GM12878 (cell line): ENCODE measurements at regions not wholly inside any gene's neighbourhood (a gene's known extent, or its start where the extent isn't known, plus 50 kb on each side); places are given as distances from the start of the nearest gene placed in this dataset.

Experiments used
- ATAC-seq: fragments of 200-7000 bp; cut with Tn5 transposase; 3 replicates; pipeline ENCODE4 v1.9.1; 2020; ENCODE audit warnings: mild to moderate bottlenecking, moderate library complexity
- BruUV-seq: library from RNA; stranded (reverse); fragments of 400-500 nt; replicated peaks from 2 replicates; lab custom pipeline; 2021; lab: Mats Ljungman, UMichigan
- CTCF ChIA-PET: fragments of 300-600 bp; sonication (Branson Sonifier 250); formaldehyde crosslinking; extraction: SDS; loops from one replicate; lab custom pipeline; 2021; ENCODE audit warnings: inconsistent platforms; lab: Yijun Ruan, JAX
- POLR2A ChIA-PET: fragments of 350-600 bp; formaldehyde crosslinking; extraction: SDS; loops from one replicate; lab custom pipeline; 2021; ENCODE audit warnings: inconsistent platforms; lab: Charles Lee
- RAD21 ChIA-PET: fragments of 300-600 bp; sonication (Branson Sonifier 250); formaldehyde crosslinking; loops from one replicate; lab custom pipeline; 2023; ENCODE audit warnings: antibody characterized with exemption; ENCODE audit not compliant: unreplicated experiment; lab: Charles Lee
- SMC1A ChIA-PET: fragments of 300-600 bp; sonication (Branson Sonifier 250); formaldehyde crosslinking; loops from one replicate; lab custom pipeline; 2023; ENCODE audit not compliant: unreplicated experiment, uncharacterized antibody; lab: Charles Lee
- DNase-seq: peaks from one replicate; pipeline ENCODE4 v3.0.0-alpha.2; 2011; ENCODE audit warnings: low read depth, low spot score
- FAIRE-seq: peaks from 3 replicates; lab custom pipeline; 2011; peaks lifted over from hg19 to GRCh38; lab: Jason Lieb, UNC
- H2AFZ ChIP-seq: 2 replicates; pipeline ENCODE4 v1.6.0; 2011; ENCODE audit warnings: low read depth, low read length, control low read depth; ENCODE audit not compliant: control insufficient read depth
- H3K27ac ChIP-seq: 2 replicates; pipeline ENCODE4 v1.5.1; 2011; ENCODE audit warnings: control low read depth; ENCODE audit not compliant: control insufficient read depth, insufficient read depth
- H3K27me3 ChIP-seq, 2 experiments: replicated peaks in 1 of 2; 2 replicates each; pipeline versions ENCODE4 v1.6.0 to v1.6.1; 2011; ENCODE audit warnings: low read length in 1 of 2; ENCODE audit not compliant: control insufficient read depth in 2 of 2, insufficient read depth in 2 of 2
- H3K36me3 ChIP-seq, 2 experiments: 2 replicates each; pipeline ENCODE4 v1.5.1; 2011; ENCODE audit warnings: low read length in 1 of 2; ENCODE audit not compliant: control insufficient read depth in 2 of 2, insufficient read depth in 2 of 2
- H3K4me1 ChIP-seq: 2 replicates; pipeline ENCODE4 v1.6.1; 2011; ENCODE audit warnings: mild to moderate bottlenecking, low read length, moderate library complexity, mixed read lengths; ENCODE audit not compliant: control insufficient read depth, insufficient read depth
- H3K4me2 ChIP-seq: 2 replicates; pipeline ENCODE4 v1.6.0; 2011; ENCODE audit warnings: control low read depth; ENCODE audit not compliant: control insufficient read depth, insufficient read depth
- H3K4me3 ChIP-seq: fragments of 200-600 bp; sonication (generic); 2 replicates; pipeline ENCODE4 v1.5.1; 2016
- H3K79me2 ChIP-seq: 2 replicates; pipeline ENCODE4 v1.6.0; 2011; ENCODE audit warnings: low read length; ENCODE audit not compliant: control insufficient read depth, insufficient read depth
- H3K9ac ChIP-seq: 2 replicates; pipeline ENCODE4 v1.8.0; 2011; ENCODE audit warnings: low read length, control low read depth, mixed read lengths; ENCODE audit not compliant: control insufficient read depth, insufficient read depth
- H3K9me3 ChIP-seq: replicated peaks from 3 replicates; pipeline ENCODE4 v1.5.1; 2011; ENCODE audit warnings: mild to moderate bottlenecking, low read length; ENCODE audit not compliant: control insufficient read depth, insufficient read depth
- H4K20me1 ChIP-seq: 2 replicates; pipeline ENCODE4 v1.6.0; 2011; ENCODE audit not compliant: control insufficient read depth, insufficient read depth
- FOXM1 ChIP-seq: IDR thresholded peaks from 2 replicates; pipeline ENCODE4 v1.6.1; 2012; ENCODE audit warnings: low read depth, mild to moderate bottlenecking, inconsistent platforms, low read length, moderate library complexity
- HDAC2 ChIP-seq: fragments of 200-600 bp; sonication (generic); IDR thresholded peaks from 2 replicates; pipeline ENCODE4 v1.6.1; 2017
- IRF4 ChIP-seq: IDR thresholded peaks from 2 replicates; pipeline ENCODE4 v1.6.1; 2011; ENCODE audit warnings: low read depth, low read length
- JUND ChIP-seq: IDR thresholded peaks from 2 replicates; pipeline ENCODE4 v1.6.1; 2012; ENCODE audit warnings: low read depth, mild to moderate bottlenecking, low read length, improper control_type of control experiment, moderate library complexity
- KAT2A ChIP-seq: conservative IDR thresholded peaks from 2 replicates; pipeline ENCODE4 v1.6.1; 2011; ENCODE audit warnings: low read depth, low read length; ENCODE audit not compliant: control insufficient read depth
- KLF5 ChIP-seq: fragments of 450-650 bp; IDR thresholded peaks from 2 replicates; pipeline ENCODE4 v1.6.1; 2014; ENCODE audit warnings: mild to moderate bottlenecking; ENCODE audit not compliant: partially characterized antibody
- NR2F1 ChIP-seq: fragments of 450-650 bp; conservative IDR thresholded peaks from 2 replicates; pipeline ENCODE4 v1.6.1; 2017; ENCODE audit warnings: mild to moderate bottlenecking
- SMAD5 ChIP-seq: IDR thresholded peaks from 2 replicates; pipeline ENCODE4 v1.6.1; 2016; ENCODE audit warnings: antibody characterized with exemption, low read depth
- SUPT20H ChIP-seq: IDR thresholded peaks from 2 replicates; pipeline ENCODE4 v1.6.1; 2011; ENCODE audit warnings: low read depth, mild to moderate bottlenecking, low read length, moderate library complexity, borderline replicate concordance; ENCODE audit not compliant: control insufficient read depth
- YBX1 ChIP-seq: fragments of 450-650 bp; IDR thresholded peaks from 2 replicates; pipeline ENCODE4 v1.6.1; 2016; ENCODE audit warnings: antibody characterized with exemption
- WGBS: methylation state at CpG from one replicate; pipeline ENCODE4 v1.1.6; 2016; ENCODE audit warnings: low lambda C conversion rate; ENCODE audit not compliant: insufficient replicate concordance, insufficient coverage; ENCODE audit errors: missing lambda C conversion rate; 5-methylcytosine and 5-hydroxymethylcytosine counted together
- in situ Hi-C: fragments of 300-500 bp; cut with MboI; formaldehyde crosslinking; loops from 9 replicates; pipeline ENCODE4 v1.14.3; 2018; ENCODE audit warnings: mixed read lengths
- intact Hi-C: fragments of 100-400 bp; cut with micrococcal nuclease; formaldehyde crosslinking; loops from one replicate; pipeline ENCODE4 v1.14.2; 2022; ENCODE audit not compliant: unreplicated experiment
- TF ChIP-seq, protein P1 (sequence below): fragments of 450-650 bp; IDR thresholded peaks from 2 replicates; pipeline ENCODE4 v1.6.1; 2017; ENCODE audit warnings: mild to moderate bottlenecking, moderate library complexity
- TF ChIP-seq, protein P2 (sequence below): IDR thresholded peaks from 2 replicates; pipeline ENCODE4 v1.6.1; 2011; ENCODE audit warnings: borderline replicate concordance, low read depth, mild to moderate bottlenecking, moderate library complexity, low read length; ENCODE audit not compliant: insufficient read depth, poor library complexity, severe bottlenecking
- TF ChIP-seq, protein P3 (sequence below): fragments of 450-650 bp; IDR thresholded peaks from 2 replicates; pipeline ENCODE4 v1.6.1; 2017; ENCODE audit warnings: mild to moderate bottlenecking
- TF ChIP-seq, protein P4 (sequence below): fragments of 450-650 bp; formaldehyde crosslinking; IDR thresholded peaks from 2 replicates; pipeline ENCODE4 v1.4.0; 2020; ENCODE audit warnings: mild to moderate bottlenecking, moderate library complexity

GRCh38 chr10:124886610-124887009 is 55.3 kb upstream of the ZRANB1 start (continued):
- TF ChIP-seq, protein P1, sequence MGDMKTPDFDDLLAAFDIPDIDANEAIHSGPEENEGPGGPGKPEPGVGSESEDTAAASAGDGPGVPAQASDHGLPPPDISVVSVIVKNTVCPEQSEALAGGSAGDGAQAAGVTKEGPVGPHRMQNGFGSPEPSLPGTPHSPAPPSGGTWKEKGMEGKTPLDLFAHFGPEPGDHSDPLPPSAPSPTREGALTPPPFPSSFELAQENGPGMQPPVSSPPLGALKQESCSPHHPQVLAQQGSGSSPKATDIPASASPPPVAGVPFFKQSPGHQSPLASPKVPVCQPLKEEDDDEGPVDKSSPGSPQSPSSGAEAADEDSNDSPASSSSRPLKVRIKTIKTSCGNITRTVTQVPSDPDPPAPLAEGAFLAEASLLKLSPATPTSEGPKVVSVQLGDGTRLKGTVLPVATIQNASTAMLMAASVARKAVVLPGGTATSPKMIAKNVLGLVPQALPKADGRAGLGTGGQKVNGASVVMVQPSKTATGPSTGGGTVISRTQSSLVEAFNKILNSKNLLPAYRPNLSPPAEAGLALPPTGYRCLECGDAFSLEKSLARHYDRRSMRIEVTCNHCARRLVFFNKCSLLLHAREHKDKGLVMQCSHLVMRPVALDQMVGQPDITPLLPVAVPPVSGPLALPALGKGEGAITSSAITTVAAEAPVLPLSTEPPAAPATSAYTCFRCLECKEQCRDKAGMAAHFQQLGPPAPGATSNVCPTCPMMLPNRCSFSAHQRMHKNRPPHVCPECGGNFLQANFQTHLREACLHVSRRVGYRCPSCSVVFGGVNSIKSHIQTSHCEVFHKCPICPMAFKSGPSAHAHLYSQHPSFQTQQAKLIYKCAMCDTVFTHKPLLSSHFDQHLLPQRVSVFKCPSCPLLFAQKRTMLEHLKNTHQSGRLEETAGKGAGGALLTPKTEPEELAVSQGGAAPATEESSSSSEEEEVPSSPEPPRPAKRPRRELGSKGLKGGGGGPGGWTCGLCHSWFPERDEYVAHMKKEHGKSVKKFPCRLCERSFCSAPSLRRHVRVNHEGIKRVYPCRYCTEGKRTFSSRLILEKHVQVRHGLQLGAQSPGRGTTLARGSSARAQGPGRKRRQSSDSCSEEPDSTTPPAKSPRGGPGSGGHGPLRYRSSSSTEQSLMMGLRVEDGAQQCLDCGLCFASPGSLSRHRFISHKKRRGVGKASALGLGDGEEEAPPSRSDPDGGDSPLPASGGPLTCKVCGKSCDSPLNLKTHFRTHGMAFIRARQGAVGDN, result no peak
- no peak for TF ChIP-seq KAT2A
- TF ChIP-seq, protein P2, sequence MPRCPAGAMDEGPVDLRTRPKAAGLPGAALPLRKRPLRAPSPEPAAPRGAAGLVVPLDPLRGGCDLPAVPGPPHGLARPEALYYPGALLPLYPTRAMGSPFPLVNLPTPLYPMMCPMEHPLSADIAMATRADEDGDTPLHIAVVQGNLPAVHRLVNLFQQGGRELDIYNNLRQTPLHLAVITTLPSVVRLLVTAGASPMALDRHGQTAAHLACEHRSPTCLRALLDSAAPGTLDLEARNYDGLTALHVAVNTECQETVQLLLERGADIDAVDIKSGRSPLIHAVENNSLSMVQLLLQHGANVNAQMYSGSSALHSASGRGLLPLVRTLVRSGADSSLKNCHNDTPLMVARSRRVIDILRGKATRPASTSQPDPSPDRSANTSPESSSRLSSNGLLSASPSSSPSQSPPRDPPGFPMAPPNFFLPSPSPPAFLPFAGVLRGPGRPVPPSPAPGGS, result no peak
- TF ChIP-seq HDAC2, result no peak
- TF ChIP-seq, protein P3, sequence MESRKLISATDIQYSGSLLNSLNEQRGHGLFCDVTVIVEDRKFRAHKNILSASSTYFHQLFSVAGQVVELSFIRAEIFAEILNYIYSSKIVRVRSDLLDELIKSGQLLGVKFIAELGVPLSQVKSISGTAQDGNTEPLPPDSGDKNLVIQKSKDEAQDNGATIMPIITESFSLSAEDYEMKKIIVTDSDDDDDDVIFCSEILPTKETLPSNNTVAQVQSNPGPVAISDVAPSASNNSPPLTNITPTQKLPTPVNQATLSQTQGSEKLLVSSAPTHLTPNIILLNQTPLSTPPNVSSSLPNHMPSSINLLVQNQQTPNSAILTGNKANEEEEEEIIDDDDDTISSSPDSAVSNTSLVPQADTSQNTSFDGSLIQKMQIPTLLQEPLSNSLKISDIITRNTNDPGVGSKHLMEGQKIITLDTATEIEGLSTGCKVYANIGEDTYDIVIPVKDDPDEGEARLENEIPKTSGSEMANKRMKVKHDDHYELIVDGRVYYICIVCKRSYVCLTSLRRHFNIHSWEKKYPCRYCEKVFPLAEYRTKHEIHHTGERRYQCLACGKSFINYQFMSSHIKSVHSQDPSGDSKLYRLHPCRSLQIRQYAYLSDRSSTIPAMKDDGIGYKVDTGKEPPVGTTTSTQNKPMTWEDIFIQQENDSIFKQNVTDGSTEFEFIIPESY, result no peak

- ChIA-PET POLR2A (no interaction called here), CTCF (no interaction called here), RAD21 (no interaction called here), SMC1A (no interaction called here)
- H3K36me3 ChIP-seq, result no peaks in the 10 kb centered on the region
- H3K4me3 ChIP-seq, result no peak overlapping the region
- H3K4me2 ChIP-seq, result no peak overlapping the region
- H3K4me1 ChIP-seq, result no peaks in the 10 kb centered on the region
- no peaks in the 10 kb centered on the region for H4K20me1 ChIP-seq
- in situ Hi-C loops (no loop called here), intact Hi-C loops (no loop called here)
- no peak overlapping the region for H3K27ac ChIP-seq
- H3K9ac ChIP-seq, result no peak overlapping the region
- no peaks in the 10 kb centered on the region for H3K27me3 ChIP-seq
- H2AFZ ChIP-seq, result no peak overlapping the region
- ATAC-seq, result no peak
- 50% methylated on average over 1 of the region's 1 CpG for WGBS
- no peak for DNase-seq
- H3K79me2 ChIP-seq, result no peaks in the 10 kb centered on the region
- BruUV-seq, result no TSS peak
- no peaks in the 10 kb centered on the region for H3K9me3 ChIP-seq
- no peak for FAIRE-seq
- TF ChIP-seq YBX1 (no peak), NR2F1 (no peak), JUND (no peak), IRF4 (no peak), FOXM1 (no peak), SMAD5 (no peak), SUPT20H (no peak), KLF5 (no peak)
- TF ChIP-seq, protein P4, sequence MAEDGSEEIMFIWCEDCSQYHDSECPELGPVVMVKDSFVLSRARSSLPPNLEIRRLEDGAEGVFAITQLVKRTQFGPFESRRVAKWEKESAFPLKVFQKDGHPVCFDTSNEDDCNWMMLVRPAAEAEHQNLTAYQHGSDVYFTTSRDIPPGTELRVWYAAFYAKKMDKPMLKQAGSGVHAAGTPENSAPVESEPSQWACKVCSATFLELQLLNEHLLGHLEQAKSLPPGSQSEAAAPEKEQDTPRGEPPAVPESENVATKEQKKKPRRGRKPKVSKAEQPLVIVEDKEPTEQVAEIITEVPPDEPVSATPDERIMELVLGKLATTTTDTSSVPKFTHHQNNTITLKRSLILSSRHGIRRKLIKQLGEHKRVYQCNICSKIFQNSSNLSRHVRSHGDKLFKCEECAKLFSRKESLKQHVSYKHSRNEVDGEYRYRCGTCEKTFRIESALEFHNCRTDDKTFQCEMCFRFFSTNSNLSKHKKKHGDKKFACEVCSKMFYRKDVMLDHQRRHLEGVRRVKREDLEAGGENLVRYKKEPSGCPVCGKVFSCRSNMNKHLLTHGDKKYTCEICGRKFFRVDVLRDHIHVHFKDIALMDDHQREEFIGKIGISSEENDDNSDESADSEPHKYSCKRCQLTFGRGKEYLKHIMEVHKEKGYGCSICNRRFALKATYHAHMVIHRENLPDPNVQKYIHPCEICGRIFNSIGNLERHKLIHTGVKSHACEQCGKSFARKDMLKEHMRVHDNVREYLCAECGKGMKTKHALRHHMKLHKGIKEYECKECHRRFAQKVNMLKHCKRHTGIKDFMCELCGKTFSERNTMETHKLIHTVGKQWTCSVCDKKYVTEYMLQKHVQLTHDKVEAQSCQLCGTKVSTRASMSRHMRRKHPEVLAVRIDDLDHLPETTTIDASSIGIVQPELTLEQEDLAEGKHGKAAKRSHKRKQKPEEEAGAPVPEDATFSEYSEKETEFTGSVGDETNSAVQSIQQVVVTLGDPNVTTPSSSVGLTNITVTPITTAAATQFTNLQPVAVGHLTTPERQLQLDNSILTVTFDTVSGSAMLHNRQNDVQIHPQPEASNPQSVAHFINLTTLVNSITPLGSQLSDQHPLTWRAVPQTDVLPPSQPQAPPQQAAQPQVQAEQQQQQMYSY (CRISPR knock-in tag), result no peak
Measured at GRCh38 chr10:124888262-124888661, 53.7 kb upstream of the ZRANB1 start.
